CD14-positive monocyte (primary cell): ENCODE measurements at regions not wholly inside any gene's neighbourhood (a gene's known extent, or its start where the extent isn't known, plus 50 kb on each side); places are given as distances from the start of the nearest gene placed in this dataset.

Source experiments
- DNase-seq, 3 donors: peaks; one replicate each; pipeline ENCODE4 v3.0.0-alpha.2; 2011 to 2022
- H2AFZ ChIP-seq: 2 replicates; pipeline ENCODE4 v1.6.0; 2012; ENCODE audit warnings: mild to moderate bottlenecking, low read depth, low read length, inconsistent platforms; ENCODE audit not compliant: insufficient read depth, poor library complexity, severe bottlenecking
- H3K27ac ChIP-seq, 2 donors: 1 replicate in 1 of 2; 2 replicates in 1 of 2; pipeline ENCODE4 v1.5.1; 2012 to 2013; ENCODE audit warnings: low read length in 2 of 2, control low read depth in 1 of 2, inconsistent platforms in 1 of 2, low read depth in 1 of 2, mild to moderate bottlenecking in 1 of 2
- H3K27me3 ChIP-seq, 2 donors: one replicate each; pipeline versions ENCODE4 v1.6.0 to v1.6.1; 2011 to 2013; ENCODE audit warnings: low read length in 2 of 2; ENCODE audit not compliant: control insufficient read depth in 2 of 2, insufficient read depth in 2 of 2
- H3K36me3 ChIP-seq, 2 donors: replicated peaks in 1 of 2; 1 replicate in 1 of 2; 2 replicates in 1 of 2; pipeline versions ENCODE4 v1.5.1 to v1.6.1; 2012 to 2013; ENCODE audit warnings: low read length in 2 of 2, control low read depth in 1 of 2, inconsistent platforms in 1 of 2, mild to moderate bottlenecking in 1 of 2; ENCODE audit not compliant: insufficient read depth in 2 of 2, control insufficient read depth in 1 of 2
- H3K4me1 ChIP-seq, 2 donors: 1 replicate in 1 of 2; 2 replicates in 1 of 2; pipeline versions ENCODE4 v1.5.1 to v1.6.1; 2012 to 2013; ENCODE audit warnings: low read length in 2 of 2, control low read depth in 1 of 2, inconsistent platforms in 1 of 2, mild to moderate bottlenecking in 1 of 2, moderate library complexity in 1 of 2; ENCODE audit not compliant: insufficient read depth in 2 of 2, control insufficient read depth in 1 of 2
- H3K4me2 ChIP-seq: replicated peaks from 2 replicates; pipeline ENCODE3; 2012; ENCODE audit warnings: low read length, moderate library complexity, mild to moderate bottlenecking; ENCODE audit not compliant: poor library complexity, severe bottlenecking; ENCODE audit errors: extremely low read depth
- H3K4me3 ChIP-seq, 3 experiments: fragments of 200-600 bp in 1 of 3; sonication (generic) in 1 of 3; replicated peaks in 1 of 3; 1 replicate in 2 of 3; 2 replicates in 1 of 3; pipeline ENCODE4 v1.5.1; 2011 to 2013; ENCODE audit warnings: low read length in 3 of 3, mild to moderate bottlenecking in 3 of 3, control low read depth in 2 of 3, low read depth in 2 of 3, inconsistent platforms in 1 of 3, moderate library complexity in 1 of 3
- H3K79me2 ChIP-seq: 2 replicates; pipeline ENCODE4 v1.6.0; 2012; ENCODE audit warnings: mild to moderate bottlenecking, control low read depth, inconsistent platforms, low read length, moderate library complexity; ENCODE audit not compliant: insufficient read depth
- H3K9ac ChIP-seq: 2 replicates; pipeline ENCODE4 v1.6.0; 2017; ENCODE audit warnings: low read length, mild to moderate bottlenecking; ENCODE audit not compliant: insufficient read depth, poor library complexity, severe bottlenecking
- H3K9me3 ChIP-seq, 2 donors: replicated peaks in 1 of 2; 1 replicate in 1 of 2; 2 replicates in 1 of 2; pipeline versions ENCODE4 v1.5.1 to v1.6.1; 2012 to 2013; ENCODE audit warnings: low read length in 2 of 2, control low read depth in 1 of 2; ENCODE audit not compliant: control insufficient read depth in 1 of 2, insufficient read depth in 1 of 2
- H4K20me1 ChIP-seq: 2 replicates; pipeline ENCODE4 v1.6.0; 2012; ENCODE audit warnings: mild to moderate bottlenecking, low read length, control low read depth, moderate library complexity; ENCODE audit not compliant: insufficient read depth
- H3K27ac Mint-ChIP-seq, 7 donors: one replicate each; pipeline ENCODE4 v1.8.0; 2020; ENCODE audit warnings: mild to moderate bottlenecking in 7 of 7, mixed read lengths in 7 of 7, moderate library complexity in 6 of 7, inconsistent platforms in 2 of 7
- H3K27me3 Mint-ChIP-seq, 3 donors: one replicate each; pipeline ENCODE4 v1.8.0; 2021 to 2022; ENCODE audit warnings: low read depth in 3 of 3, mild to moderate bottlenecking in 3 of 3, mixed read lengths in 3 of 3, moderate library complexity in 3 of 3, inconsistent platforms in 1 of 3
- H3K36me3 Mint-ChIP-seq, 2 donors: one replicate each; pipeline ENCODE4 v1.8.0; 2020; ENCODE audit warnings: mixed read lengths in 2 of 2, inconsistent platforms in 1 of 2, mild to moderate bottlenecking in 1 of 2
- H3K4me1 Mint-ChIP-seq: one replicate; pipeline ENCODE4 v1.8.0; 2020; ENCODE audit warnings: mild to moderate bottlenecking, mixed read lengths
- H3K4me3 Mint-ChIP-seq, 2 donors: one replicate each; pipeline ENCODE4 v1.8.0; 2020; ENCODE audit warnings: mild to moderate bottlenecking in 2 of 2, mixed read lengths in 2 of 2, moderate library complexity in 1 of 2
- H3K9me3 Mint-ChIP-seq, 7 donors: one replicate each; pipeline ENCODE4 v1.8.0; 2020 to 2022; ENCODE audit warnings: mixed read lengths in 7 of 7, mild to moderate bottlenecking in 6 of 7, moderate library complexity in 6 of 7, inconsistent platforms in 2 of 7
- WGBS: methylation state at CpG from one replicate; pipeline ENCODE4 v1.1.5; 2013; ENCODE audit warnings: missing lambda C conversion rate; ENCODE audit not compliant: insufficient coverage; 5-methylcytosine and 5-hydroxymethylcytosine counted together
- intact Hi-C, 2 donors: fragments of 100-400 bp; cut with micrococcal nuclease; formaldehyde crosslinking; loops; one replicate each; pipeline versions ENCODE4 v1.15.0 to v1.15.1; 2023
- TF ChIP-seq, protein P1 (sequence below): fragments of 200-600 bp; IDR thresholded peaks from one replicate; pipeline ENCODE4 v1.8.0; 2022; ENCODE audit warnings: antibody characterized with exemption, mild to moderate bottlenecking

DNA sequence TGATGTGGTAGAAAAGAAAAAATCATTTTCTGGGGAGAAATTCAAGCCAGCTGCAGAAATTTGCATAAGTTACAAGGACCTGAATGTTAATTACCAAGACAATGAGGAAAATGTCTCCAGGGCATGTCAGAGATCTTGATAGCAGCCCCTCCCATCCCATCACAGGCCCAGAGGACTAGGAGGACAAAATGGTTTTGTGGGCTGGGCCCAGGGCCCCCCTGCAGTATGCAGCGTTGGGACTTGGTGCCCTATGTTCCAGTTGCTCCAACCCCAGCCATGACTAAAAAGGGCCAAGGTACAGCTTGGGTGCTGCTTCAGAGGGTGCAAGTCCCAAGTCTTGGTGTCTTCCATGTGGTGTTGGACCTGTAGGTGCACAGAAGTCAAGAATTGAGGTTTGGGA is 76.6 kb upstream of the SOX1 start:
- Mint-ChIP-seq H3K4me1 (no peaks in the 10 kb centered on the region), H3K36me3 (no peaks in the 10 kb centered on the region), H3K4me3 (no peak overlapping the region), H3K27ac (no peak overlapping the region), H3K9me3 (peaks cover 11 to 43% (median 25%) of the 10 kb centered on the region in 7 donors), H3K27me3 (peaks cover 0 to 1% (median 0%) of the 10 kb centered on the region in 3 donors)
- Histone ChIP-seq H3K36me3 (no peaks in the 10 kb centered on the region), H3K4me1 (no peaks in the 10 kb centered on the region), H3K4me2 (no peak overlapping the region), H3K27ac (no peak overlapping the region), H3K79me2 (no peaks in the 10 kb centered on the region), H2AFZ (no peak overlapping the region), H3K9me3 (peaks cover 17% of the 10 kb centered on the region in 2 donors), H3K9ac (no peak overlapping the region), H3K4me3 (no peak overlapping the region), H4K20me1 (no peaks in the 10 kb centered on the region), H3K27me3 (no peaks in the 10 kb centered on the region)
- WGBS: 71% methylated on average over 1 of the region's 1 CpG
- DNase-seq: no peak
- TF ChIP-seq, protein P1, sequence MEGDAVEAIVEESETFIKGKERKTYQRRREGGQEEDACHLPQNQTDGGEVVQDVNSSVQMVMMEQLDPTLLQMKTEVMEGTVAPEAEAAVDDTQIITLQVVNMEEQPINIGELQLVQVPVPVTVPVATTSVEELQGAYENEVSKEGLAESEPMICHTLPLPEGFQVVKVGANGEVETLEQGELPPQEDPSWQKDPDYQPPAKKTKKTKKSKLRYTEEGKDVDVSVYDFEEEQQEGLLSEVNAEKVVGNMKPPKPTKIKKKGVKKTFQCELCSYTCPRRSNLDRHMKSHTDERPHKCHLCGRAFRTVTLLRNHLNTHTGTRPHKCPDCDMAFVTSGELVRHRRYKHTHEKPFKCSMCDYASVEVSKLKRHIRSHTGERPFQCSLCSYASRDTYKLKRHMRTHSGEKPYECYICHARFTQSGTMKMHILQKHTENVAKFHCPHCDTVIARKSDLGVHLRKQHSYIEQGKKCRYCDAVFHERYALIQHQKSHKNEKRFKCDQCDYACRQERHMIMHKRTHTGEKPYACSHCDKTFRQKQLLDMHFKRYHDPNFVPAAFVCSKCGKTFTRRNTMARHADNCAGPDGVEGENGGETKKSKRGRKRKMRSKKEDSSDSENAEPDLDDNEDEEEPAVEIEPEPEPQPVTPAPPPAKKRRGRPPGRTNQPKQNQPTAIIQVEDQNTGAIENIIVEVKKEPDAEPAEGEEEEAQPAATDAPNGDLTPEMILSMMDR: no peak
- intact Hi-C loops: no loop called here

DNA sequence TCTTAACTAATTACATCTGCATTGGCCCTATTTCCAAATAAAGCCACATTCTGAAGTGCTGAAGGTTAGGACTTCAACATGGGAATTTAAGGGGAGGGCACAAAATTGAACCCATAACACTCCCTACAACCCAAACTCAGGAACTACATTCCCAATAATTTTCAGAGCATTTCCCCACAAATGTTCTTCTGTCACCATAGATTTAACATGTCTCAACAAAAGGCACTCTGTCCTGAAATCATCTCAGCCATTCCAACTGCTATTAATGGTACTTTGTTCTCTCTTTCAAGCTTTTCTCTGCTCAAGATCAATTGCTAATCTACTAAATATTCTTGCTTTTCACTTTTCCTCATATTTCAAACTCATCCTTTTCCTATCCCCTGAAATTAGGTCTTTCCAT is 74.0 kb upstream of the SOX1 start:
- H3K79me2 ChIP-seq: no peaks in the 10 kb centered on the region
- TF ChIP-seq, protein P1: no peak
- H2AFZ ChIP-seq: no peak overlapping the region
- intact Hi-C loops: no loop called here
- H3K27me3 Mint-ChIP-seq: peaks cover 0 to 1% (median 0%) of the 10 kb centered on the region in 3 donors
- no peak overlapping the region for H3K4me3 ChIP-seq
- no peaks in the 10 kb centered on the region for H4K20me1 ChIP-seq
- peaks cover 8 to 38% (median 23%) of the 10 kb centered on the region in 7 donors for H3K9me3 Mint-ChIP-seq
- no peaks in the 10 kb centered on the region for H3K36me3 Mint-ChIP-seq
- H3K4me2 ChIP-seq: no peak overlapping the region
- no peak overlapping the region for H3K9ac ChIP-seq
- H3K27ac Mint-ChIP-seq: no peak overlapping the region
- no peak for DNase-seq
- H3K4me3 Mint-ChIP-seq: no peak overlapping the region
- H3K4me1 ChIP-seq: no peaks in the 10 kb centered on the region
- no peak overlapping the region for H3K27ac ChIP-seq
- no peaks in the 10 kb centered on the region for H3K36me3 ChIP-seq
- no peaks in the 10 kb centered on the region for H3K4me1 Mint-ChIP-seq
- H3K27me3 ChIP-seq: no peaks in the 10 kb centered on the region
- peaks cover 17% of the 10 kb centered on the region in 2 donors for H3K9me3 ChIP-seq
